ENCODE measurements at regions not wholly inside any gene's neighbourhood (a gene's known extent, or its start where the extent isn't known, plus 50 kb on each side); places are given as distances from the start of the nearest gene placed in this dataset.
A peak's percentile ranks its signal among the peaks of the same experiment; 100 is the strongest.
"Not testable (repeated sequence)": the region's sequence is repeated elsewhere in the genome, so short reads cannot be mapped to it uniquely, and the experiment has no call there.

DNA sequence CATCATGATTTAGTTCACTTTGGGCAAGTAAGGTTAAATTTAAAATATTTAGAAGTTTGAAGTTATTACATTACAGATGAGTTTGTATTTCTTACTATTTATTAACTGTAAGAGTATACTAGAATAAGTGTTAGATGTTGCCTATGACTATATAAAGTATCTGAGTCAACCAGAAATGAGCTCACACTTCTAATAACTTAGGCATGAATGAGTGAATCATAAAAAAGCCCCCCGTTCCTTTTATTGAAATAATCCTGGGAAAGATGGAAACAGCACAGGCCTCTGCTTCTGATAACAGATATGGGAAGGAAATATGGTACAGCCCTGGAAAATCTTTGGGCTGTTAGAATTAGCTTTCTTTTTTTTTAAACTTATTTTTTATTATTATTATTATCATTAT lies 66.6 kb upstream of the TGFBR2 start:
- Histone ChIP-seq H3K9me3 (no peaks in the 10 kb centered on the region), H3K27ac (no peak overlapping the region), H3K36me3 (no peaks in the 10 kb centered on the region), H3K4me1 (no peaks in the 10 kb centered on the region), H3K4me3 (no peak overlapping the region), H3K27me3 (no peaks in the 10 kb centered on the region)
- DNase-seq (ENCODE audit: extremely low spot score in 2 of 2): no peak
- intact Hi-C loops (cut with DNase I): no loop called here
- TF ChIP-seq POLR2AphosphoS5 (IDR thresholded peaks at IDR 0.05; ENCODE audit: insufficient read depth in 1 of 2, low read depth in 1 of 2): no peak
- TF ChIP-seq POLR2A (IDR thresholded peaks at IDR 0.05): no peak
- TF ChIP-seq, protein P1, sequence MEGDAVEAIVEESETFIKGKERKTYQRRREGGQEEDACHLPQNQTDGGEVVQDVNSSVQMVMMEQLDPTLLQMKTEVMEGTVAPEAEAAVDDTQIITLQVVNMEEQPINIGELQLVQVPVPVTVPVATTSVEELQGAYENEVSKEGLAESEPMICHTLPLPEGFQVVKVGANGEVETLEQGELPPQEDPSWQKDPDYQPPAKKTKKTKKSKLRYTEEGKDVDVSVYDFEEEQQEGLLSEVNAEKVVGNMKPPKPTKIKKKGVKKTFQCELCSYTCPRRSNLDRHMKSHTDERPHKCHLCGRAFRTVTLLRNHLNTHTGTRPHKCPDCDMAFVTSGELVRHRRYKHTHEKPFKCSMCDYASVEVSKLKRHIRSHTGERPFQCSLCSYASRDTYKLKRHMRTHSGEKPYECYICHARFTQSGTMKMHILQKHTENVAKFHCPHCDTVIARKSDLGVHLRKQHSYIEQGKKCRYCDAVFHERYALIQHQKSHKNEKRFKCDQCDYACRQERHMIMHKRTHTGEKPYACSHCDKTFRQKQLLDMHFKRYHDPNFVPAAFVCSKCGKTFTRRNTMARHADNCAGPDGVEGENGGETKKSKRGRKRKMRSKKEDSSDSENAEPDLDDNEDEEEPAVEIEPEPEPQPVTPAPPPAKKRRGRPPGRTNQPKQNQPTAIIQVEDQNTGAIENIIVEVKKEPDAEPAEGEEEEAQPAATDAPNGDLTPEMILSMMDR (IDR thresholded peaks at IDR 0.05): no peak

DNA sequence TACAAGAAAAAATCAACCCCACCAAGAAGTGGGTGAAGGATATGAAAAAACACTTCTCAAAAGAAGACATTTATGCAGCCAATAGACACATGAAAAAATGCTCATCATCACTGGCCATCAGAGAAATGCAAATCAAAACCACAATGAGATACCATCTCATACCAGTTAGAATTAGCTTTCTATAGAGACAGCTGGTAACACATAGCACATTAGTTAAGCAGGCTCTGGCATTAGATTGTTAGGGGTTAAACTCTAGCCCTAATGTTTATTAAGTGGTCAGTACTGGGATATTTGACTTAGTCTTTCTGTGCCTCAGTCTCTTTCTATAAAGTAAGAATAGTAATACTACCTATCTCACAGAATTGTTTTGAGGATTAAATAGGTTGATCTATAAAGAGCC lies 65.2 kb upstream of the TGFBR2 start:
- H3K27ac ChIP-seq; H3K4me3 ChIP-seq; intact Hi-C loops (cut with DNase I); DNase-seq (ENCODE audit: extremely low spot score in 2 of 2); H3K27me3 ChIP-seq; H3K4me1 ChIP-seq; H3K36me3 ChIP-seq; H3K9me3 ChIP-seq: not testable (repeated sequence)

- H3K4me3 ChIP-seq: no peak overlapping the region
- TF ChIP-seq POLR2A (IDR thresholded peaks at IDR 0.05) (no peak), POLR2AphosphoS5 (IDR thresholded peaks at IDR 0.05; ENCODE audit: insufficient read depth in 1 of 2, low read depth in 1 of 2) (no peak)
- no peaks in the 10 kb centered on the region for H3K9me3 ChIP-seq
- intact Hi-C loops (cut with DNase I): no loop called here
- no peaks in the 10 kb centered on the region for H3K36me3 ChIP-seq
- no peaks in the 10 kb centered on the region for H3K4me1 ChIP-seq
- no peak for DNase-seq (ENCODE audit: extremely low spot score in 2 of 2)
- H3K27ac ChIP-seq: no peak overlapping the region
- H3K27me3 ChIP-seq: no peaks in the 10 kb centered on the region
Observed at GRCh38 chr3:30542897-30543296, 63.5 kb upstream of the TGFBR2 start.

DNA sequence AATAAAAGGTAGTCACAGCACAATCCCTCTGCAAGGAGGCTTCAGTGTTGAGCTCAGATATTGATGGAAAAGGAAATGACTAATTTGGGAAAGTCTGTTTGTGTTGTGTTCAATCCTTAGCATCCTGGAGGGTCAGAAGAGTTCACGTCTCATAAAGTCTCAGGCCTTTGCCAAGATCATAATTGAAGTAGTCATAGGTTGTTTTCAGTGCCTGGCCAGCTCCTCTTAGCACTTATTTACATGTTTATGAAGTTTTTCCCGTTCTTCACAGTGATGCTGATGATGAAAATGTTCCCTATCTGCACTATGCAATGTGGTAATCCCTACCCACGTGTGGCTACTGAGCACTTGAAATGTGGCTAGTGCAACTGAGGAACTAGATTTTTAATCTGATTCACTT lies 61.6 kb upstream of the TGFBR2 start:
- Histone ChIP-seq H3K9me3 (no peaks in the 10 kb centered on the region), H3K4me3 (no peak overlapping the region), H3K27ac (no peak overlapping the region), H3K4me1 (peaks cover 6% of the 10 kb centered on the region), H3K36me3 (no peaks in the 10 kb centered on the region), H3K27me3 (no peaks in the 10 kb centered on the region)
- DNase-seq (ENCODE audit: extremely low spot score in 2 of 2): no peak
- TF ChIP-seq, protein P1 (IDR thresholded peaks at IDR 0.05): no peak
- TF ChIP-seq POLR2AphosphoS5 (IDR thresholded peaks at IDR 0.05; ENCODE audit: insufficient read depth in 1 of 2, low read depth in 1 of 2) (peak in 1 of 2 donors; percentile 52), POLR2A (IDR thresholded peaks at IDR 0.05) (no peak)
- intact Hi-C loops (cut with DNase I): no loop called here

DNA sequence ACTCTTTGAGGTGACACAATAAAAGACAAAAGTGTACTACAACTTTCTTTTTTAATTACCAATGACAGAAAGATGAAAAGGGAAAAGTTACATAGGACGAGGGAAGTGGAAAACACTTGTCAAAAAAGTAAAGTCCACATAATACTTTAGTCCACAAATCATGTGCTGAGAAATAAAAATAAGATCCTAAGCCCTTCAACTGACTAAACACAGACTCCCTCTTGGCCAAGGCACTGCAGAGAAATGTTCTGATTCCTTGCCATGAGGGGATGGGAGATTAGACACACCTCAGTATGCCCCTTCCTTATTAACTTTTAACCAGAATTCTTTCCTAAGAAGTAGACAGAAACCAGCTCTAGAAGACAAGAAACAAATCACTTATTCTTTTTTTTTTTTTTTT lies 59.5 kb upstream of the TGFBR2 start:
- H3K27me3 ChIP-seq: no peaks in the 10 kb centered on the region
- no peak for DNase-seq (ENCODE audit: extremely low spot score in 2 of 2)
- intact Hi-C loops (cut with DNase I): no loop called here
- H3K36me3 ChIP-seq: no peaks in the 10 kb centered on the region
- TF ChIP-seq POLR2A (IDR thresholded peaks at IDR 0.05): no peak
- TF ChIP-seq POLR2AphosphoS5 (IDR thresholded peaks at IDR 0.05; ENCODE audit: insufficient read depth in 1 of 2, low read depth in 1 of 2): no peak
- TF ChIP-seq, protein P1 (IDR thresholded peaks at IDR 0.05): no peak
- no peaks in the 10 kb centered on the region for H3K9me3 ChIP-seq
- H3K27ac ChIP-seq: no peak overlapping the region
- no peak overlapping the region for H3K4me3 ChIP-seq
- H3K4me1 ChIP-seq: peaks cover 7% of the 10 kb centered on the region

- no peak for DNase-seq (ENCODE audit: extremely low spot score in 2 of 2)
- Histone ChIP-seq H3K4me1 (peaks cover 7% of the 10 kb centered on the region), H3K27me3 (no peaks in the 10 kb centered on the region), H3K27ac (no peak overlapping the region), H3K4me3 (no peak overlapping the region), H3K9me3 (no peaks in the 10 kb centered on the region), H3K36me3 (no peaks in the 10 kb centered on the region)
- intact Hi-C loops (cut with DNase I): no loop called here
- TF ChIP-seq, protein P1 (IDR thresholded peaks at IDR 0.05): no peak
- TF ChIP-seq POLR2AphosphoS5 (IDR thresholded peaks at IDR 0.05; ENCODE audit: insufficient read depth in 1 of 2, low read depth in 1 of 2) (no peak), POLR2A (IDR thresholded peaks at IDR 0.05) (no peak)
Observed at GRCh38 chr3:30547716-30548115, 58.7 kb upstream of the TGFBR2 start.
